Superior temporal gyrus (tissue), 1 donor: ENCODE measurements at regions not wholly inside any gene's neighbourhood (a gene's known extent, or its start where the extent isn't known, plus 50 kb on each side); places are given as distances from the start of the nearest gene placed in this dataset.

Experiments used
- DNase-seq: peaks from one replicate; pipeline ENCODE4 v3.0.0-alpha.2; 2016; ENCODE audit errors: extremely low spot score

GRCh38 chr22:27533105-27533745 is 268.3 kb downstream of the MN1 start:
- DNase-seq, result no peak

GRCh38 chr22:27534720-27535125 is 266.8 kb downstream of the MN1 start:
- DNase-seq, result no peak

GRCh38 chr22:27535452-27535851 is 266.1 kb downstream of the MN1 start:
- DNase-seq, result no peak

- no peak for DNase-seq
Measured at GRCh38 chr22:27537501-27537900, 264.1 kb downstream of the MN1 start.

- no peak for DNase-seq
Measured at GRCh38 chr22:27538666-27539065, 262.9 kb downstream of the MN1 start.

- DNase-seq, result no peak
Measured at GRCh38 chr22:27540247-27540646, 261.3 kb downstream of the MN1 start.

- no peak for DNase-seq
Measured at GRCh38 chr22:27540656-27541396, 260.7 kb downstream of the MN1 start.

GRCh38 chr22:27541836-27542235 is 259.7 kb downstream of the MN1 start:
- DNase-seq, result no peak

GRCh38 chr22:27542602-27543001 is 259.0 kb downstream of the MN1 start:
- DNase-seq, result no peak

- DNase-seq, result no peak
Measured at GRCh38 chr22:27543460-27543859, 258.1 kb downstream of the MN1 start.

- no peak for DNase-seq
Measured at GRCh38 chr22:27545085-27545484, 256.5 kb downstream of the MN1 start.

GRCh38 chr22:27546157-27546935 is 255.2 kb downstream of the MN1 start:
- no peak for DNase-seq

GRCh38 chr22:27551402-27551801 is 250.2 kb downstream of the MN1 start:
- no peak for DNase-seq

GRCh38 chr22:27552176-27552575 is 249.4 kb downstream of the MN1 start:
- DNase-seq, result no peak

GRCh38 chr22:27552863-27553262 is 248.7 kb downstream of the MN1 start:
- no peak for DNase-seq

- DNase-seq, result no peak
Measured at GRCh38 chr22:27554106-27554811, 247.3 kb downstream of the MN1 start.

GRCh38 chr22:27554841-27555456 is 246.6 kb downstream of the MN1 start:
- DNase-seq, result no peak

- no peak for DNase-seq
Measured at GRCh38 chr22:27556371-27556770, 245.2 kb downstream of the MN1 start.

- no peak for DNase-seq
Measured at GRCh38 chr22:27557286-27558008, 244.1 kb downstream of the MN1 start.

GRCh38 chr22:27558658-27559371 is 242.7 kb downstream of the MN1 start:
- no peak for DNase-seq
